Peyer's patch (tissue), 4 donors: ENCODE measurements at regions not wholly inside any gene's neighbourhood (a gene's known extent, or its start where the extent isn't known, plus 50 kb on each side); places are given as distances from the start of the nearest gene placed in this dataset.

ENCODE experiments used
- CTCF ChIP-seq, 6 experiments: fragments of 450-650 bp in 4 of 6; fragments of 200-600 bp in 2 of 6; sonication (generic) in 1 of 6; IDR thresholded peaks; one replicate each; pipeline ENCODE4 v1.5.1; 2017 to 2019; ENCODE audit warnings: antibody characterized with exemption in 6 of 6, mild to moderate bottlenecking in 3 of 6, moderate library complexity in 1 of 6
- POLR2A ChIP-seq, 2 donors: fragments of 450-650 bp; IDR thresholded peaks; one replicate each; pipeline ENCODE4 v1.5.1; 2017; ENCODE audit warnings: antibody characterized with exemption in 2 of 2, mild to moderate bottlenecking in 2 of 2, moderate library complexity in 2 of 2

GRCh38 chr3:102866845-102867244 lies 432.0 kb downstream of the ZPLD1 start:
- TF ChIP-seq CTCF (IDR thresholded peaks at IDR 0.05) (no peak), POLR2A (IDR thresholded peaks at IDR 0.05) (no peak)
